GM04503 (cell line): ENCODE measurements at regions not wholly inside any gene's neighbourhood (a gene's known extent, or its start where the extent isn't known, plus 50 kb on each side); places are given as distances from the start of the nearest gene placed in this dataset.
"Not testable (repeated sequence)": the region's sequence is repeated elsewhere in the genome, so short reads cannot be mapped to it uniquely, and the experiment has no call there.

ENCODE experiments used
- DNase-seq: peaks from one replicate; pipeline ENCODE4 v3.0.0-alpha.2; 2012; ENCODE audit warnings: low read depth

- no peak for DNase-seq
Measured at GRCh38 chr10:45564303-45564959, 108.1 kb downstream of the ZFAND4 start.

GRCh38 chr10:45561952-45562351 lies 110.6 kb downstream of the ZFAND4 start:
- no peak for DNase-seq

- no peak for DNase-seq
Measured at GRCh38 chr10:45560262-45560661, 112.3 kb downstream of the ZFAND4 start.

- no peak for DNase-seq
Measured at GRCh38 chr10:45558425-45558824, 114.1 kb downstream of the ZFAND4 start.

GRCh38 chr10:45557275-45557905 lies 115.2 kb downstream of the ZFAND4 start:
- DNase-seq, result no peak

GRCh38 chr10:45555795-45556194 lies 116.8 kb downstream of the ZFAND4 start:
- peak; percentile 5 for DNase-seq

GRCh38 chr10:45555332-45555731 lies 117.2 kb downstream of the ZFAND4 start:
- DNase-seq, result not testable (repeated sequence)

- DNase-seq, result no peak
Measured at GRCh38 chr10:45553613-45554012, 119.0 kb downstream of the ZFAND4 start.

- no peak for DNase-seq
Measured at GRCh38 chr10:45553155-45553554, 119.4 kb downstream of the ZFAND4 start.

- no peak for DNase-seq
Measured at GRCh38 chr10:45552476-45552875, 120.1 kb downstream of the ZFAND4 start.

- DNase-seq, result no peak
Measured at GRCh38 chr10:45550903-45551786, 121.4 kb downstream of the ZFAND4 start.

- DNase-seq, result no peak
Measured at GRCh38 chr10:45548068-45548467, 124.5 kb downstream of the ZFAND4 start.

GRCh38 chr10:45547207-45547606 lies 125.4 kb downstream of the ZFAND4 start:
- DNase-seq, result no peak

GRCh38 chr10:45545150-45545549 lies 127.4 kb downstream of the ZFAND4 start:
- DNase-seq, result no peak

- DNase-seq, result no peak
Measured at GRCh38 chr10:45544191-45544590, 128.4 kb downstream of the ZFAND4 start.

GRCh38 chr10:45541032-45541431 lies 131.5 kb downstream of the ZFAND4 start:
- not testable (repeated sequence) for DNase-seq

- DNase-seq, result not testable (repeated sequence)
Measured at GRCh38 chr10:45540589-45540988, 132.0 kb downstream of the ZFAND4 start.

- DNase-seq, result not testable (repeated sequence)
Measured at GRCh38 chr10:45539569-45539968, 133.0 kb downstream of the ZFAND4 start.

GRCh38 chr10:45534572-45534971 lies 138.0 kb downstream of the ZFAND4 start:
- DNase-seq, result no peak

- DNase-seq, result no peak
Measured at GRCh38 chr10:45532480-45532879, 140.1 kb downstream of the ZFAND4 start.

- DNase-seq, result no peak
Measured at GRCh38 chr10:45526309-45526905, 146.2 kb downstream of the ZFAND4 start.

GRCh38 chr10:45520476-45520875 lies 146.5 kb downstream of the ALOX5 start:
- no peak for DNase-seq
